ENCODE measurements at regions not wholly inside any gene's neighbourhood (a gene's known extent, or its start where the extent isn't known, plus 50 kb on each side); places are given as distances from the start of the nearest gene placed in this dataset.
A peak's percentile ranks its signal among the peaks of the same experiment; 100 is the strongest.

DNA sequence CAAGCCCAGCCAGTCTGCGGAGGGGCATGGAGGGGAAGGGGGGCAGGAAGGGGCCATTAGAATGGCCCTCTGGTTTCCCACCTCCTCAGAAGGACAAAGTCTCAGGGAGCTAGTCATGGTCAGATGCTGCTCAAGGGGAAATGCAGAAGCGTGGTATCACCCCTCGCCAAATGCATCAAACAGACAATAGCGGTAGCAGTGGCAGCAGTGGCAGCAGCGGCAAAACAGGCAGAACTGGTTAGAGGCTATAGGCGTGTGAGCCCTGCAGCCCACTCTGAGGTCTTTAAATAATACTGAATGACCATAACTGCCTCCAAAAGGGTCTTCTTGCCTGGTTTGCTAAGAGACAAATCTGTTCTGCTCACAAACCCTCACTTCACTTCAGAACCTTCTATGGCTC is 186.7 kb downstream of the TFAP2C start:
- H3K36me3 Mint-ChIP-seq = peaks cover 0 to 3% (median 2%) of the 10 kb centered on the region in 3 donors
- no peak for DNase-seq
- H3K9me3 ChIP-seq (ENCODE audit: low read length) = no peaks in the 10 kb centered on the region
- no peaks in the 10 kb centered on the region for H3K4me1 ChIP-seq (ENCODE audit: insufficient read depth, low read length)
- H3K27me3 Mint-ChIP-seq = peaks cover 0 to 3% of the 10 kb centered on the region in 2 donors
- H3K27ac ChIP-seq (ENCODE audit: low read depth, low read length) = no peak overlapping the region
- no peaks in the 10 kb centered on the region for H3K27me3 ChIP-seq (ENCODE audit: insufficient read depth, low read length, poor library complexity, severe bottlenecking)
- no peak overlapping the region for H3K4me3 Mint-ChIP-seq
- H3K4me1 Mint-ChIP-seq = no peaks in the 10 kb centered on the region
- H3K9me3 Mint-ChIP-seq = peaks cover 0 to 11% (median 5%) of the 10 kb centered on the region in 5 donors
- no peak overlapping the region for H3K27ac Mint-ChIP-seq
- no peaks in the 10 kb centered on the region for H3K36me3 ChIP-seq (ENCODE audit: insufficient read depth, low read length)
- ChIA-PET POLR2A (no interaction called here), CTCF (no interaction called here)
- H3K4me3 ChIP-seq (ENCODE audit: low read length) = no peak overlapping the region

DNA sequence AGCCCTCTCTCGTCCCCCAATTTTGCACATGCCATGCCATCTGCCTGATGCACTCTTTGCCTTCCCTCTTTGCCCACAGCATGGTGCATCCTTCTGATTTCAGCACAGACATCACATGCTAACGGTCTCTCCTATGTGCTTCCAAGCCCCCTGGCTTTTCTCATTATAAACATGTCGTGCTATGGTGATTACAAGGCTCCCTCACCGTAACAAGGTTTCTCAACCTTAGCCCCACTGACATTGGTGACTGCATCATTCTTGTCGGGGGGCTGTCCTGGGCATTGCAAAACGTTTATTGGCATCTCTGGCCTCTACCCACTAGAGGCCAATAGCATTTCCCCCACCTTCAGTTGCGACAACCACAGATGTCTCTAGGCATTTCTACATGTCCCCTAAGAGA is 187.2 kb downstream of the TFAP2C start:
- H3K27me3 Mint-ChIP-seq = peaks cover 0 to 3% of the 10 kb centered on the region in 2 donors
- H3K9me3 Mint-ChIP-seq = peaks cover 0 to 11% (median 6%) of the 10 kb centered on the region in 5 donors
- DNase-seq = no peak
- no peak overlapping the region for H3K4me3 Mint-ChIP-seq
- Histone ChIP-seq H3K4me3 (ENCODE audit: low read length) (no peak overlapping the region), H3K9me3 (ENCODE audit: low read length) (no peaks in the 10 kb centered on the region), H3K27me3 (ENCODE audit: insufficient read depth, low read length, poor library complexity, severe bottlenecking) (no peaks in the 10 kb centered on the region), H3K27ac (ENCODE audit: low read depth, low read length) (no peak overlapping the region), H3K4me1 (ENCODE audit: insufficient read depth, low read length) (no peaks in the 10 kb centered on the region), H3K36me3 (ENCODE audit: insufficient read depth, low read length) (no peaks in the 10 kb centered on the region)
- POLR2A ChIA-PET = no interaction called here
- CTCF ChIA-PET = no interaction called here
- H3K4me1 Mint-ChIP-seq = no peaks in the 10 kb centered on the region
- no peak overlapping the region for H3K27ac Mint-ChIP-seq
- peaks cover 0 to 3% (median 2%) of the 10 kb centered on the region in 3 donors for H3K36me3 Mint-ChIP-seq

DNA sequence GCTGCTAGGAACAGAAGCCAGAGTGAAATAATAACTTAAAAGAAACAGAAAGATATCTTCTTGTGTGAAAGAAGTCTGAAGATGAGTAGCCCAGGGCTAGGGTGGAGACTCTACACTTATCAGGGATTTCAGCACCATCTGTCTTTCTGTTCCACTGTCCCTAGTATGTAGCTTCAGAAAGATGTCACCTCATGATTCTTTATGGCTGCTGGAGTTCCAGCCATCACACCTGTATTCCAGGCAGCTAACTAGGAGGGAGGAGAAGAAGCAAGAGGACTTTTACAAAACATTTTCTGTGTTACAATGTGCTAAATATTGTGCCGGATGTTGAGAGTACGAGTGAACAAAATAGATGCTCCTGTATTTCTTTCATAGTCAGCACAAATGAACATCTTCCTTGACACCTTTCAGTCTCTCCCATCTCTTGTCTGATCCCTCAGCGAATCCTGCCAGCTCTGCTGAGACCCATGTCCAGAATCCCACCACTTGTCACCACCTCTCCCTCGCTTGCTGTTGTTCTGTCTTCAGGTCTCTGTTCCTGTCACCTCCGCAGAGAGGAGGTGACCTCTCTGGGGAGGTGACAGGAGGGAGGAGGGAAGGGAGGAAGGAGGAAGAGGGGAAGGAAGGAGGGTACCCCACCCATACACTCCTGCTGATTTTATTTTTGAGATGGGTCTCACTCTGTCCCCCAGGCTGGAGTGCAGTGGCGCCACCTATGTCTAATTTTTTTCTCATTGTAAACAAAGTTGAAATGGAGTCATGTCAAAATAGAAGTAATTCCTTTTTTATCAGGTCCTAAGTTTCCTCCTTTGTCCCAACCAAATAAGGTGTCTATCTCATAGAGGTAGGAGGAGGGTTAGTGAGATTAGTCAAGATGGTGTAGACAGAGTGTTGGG is 188.9 kb downstream of the TFAP2C start:
- no peaks in the 10 kb centered on the region for H3K27me3 ChIP-seq (ENCODE audit: insufficient read depth, low read length, poor library complexity, severe bottlenecking)
- Mint-ChIP-seq H3K4me1 (no peaks in the 10 kb centered on the region), H3K27me3 (peaks cover 0 to 3% of the 10 kb centered on the region in 2 donors), H3K36me3 (peaks cover 0 to 3% (median 2%) of the 10 kb centered on the region in 3 donors), H3K9me3 (peaks cover 0 to 11% (median 6%) of the 10 kb centered on the region in 5 donors), H3K4me3 (no peak overlapping the region), H3K27ac (no peak overlapping the region)
- no peaks in the 10 kb centered on the region for H3K4me1 ChIP-seq (ENCODE audit: insufficient read depth, low read length)
- no peak for DNase-seq
- CTCF ChIA-PET = no interaction called here
- no peak overlapping the region for H3K27ac ChIP-seq (ENCODE audit: low read depth, low read length)
- POLR2A ChIA-PET = no interaction called here
- no peaks in the 10 kb centered on the region for H3K36me3 ChIP-seq (ENCODE audit: insufficient read depth, low read length)
- no peak overlapping the region for H3K4me3 ChIP-seq (ENCODE audit: low read length)
- H3K9me3 ChIP-seq (ENCODE audit: low read length) = no peaks in the 10 kb centered on the region

DNA sequence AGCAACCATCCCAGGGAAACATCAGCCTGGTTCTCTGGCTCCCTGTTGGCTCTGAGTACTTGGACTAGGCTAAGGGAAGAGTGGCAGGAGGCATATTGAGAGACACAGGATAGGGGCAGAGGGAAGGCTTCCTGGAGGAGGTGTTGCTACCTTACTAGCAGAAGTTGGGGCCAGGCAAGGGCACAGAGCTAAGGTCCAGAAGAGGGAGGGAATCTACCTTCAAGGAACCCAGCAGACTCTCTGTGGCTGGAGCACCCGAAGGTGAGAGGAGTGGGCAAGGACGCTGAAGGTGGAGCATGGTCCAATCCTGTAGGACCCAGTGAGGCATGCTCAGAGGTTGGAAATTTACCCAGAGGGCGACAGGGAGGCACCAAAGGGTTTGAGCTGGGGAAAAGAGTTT is 191.9 kb downstream of the TFAP2C start:
- H3K9me3 ChIP-seq (ENCODE audit: low read length) = no peaks in the 10 kb centered on the region
- H3K27ac ChIP-seq (ENCODE audit: low read depth, low read length) = no peak overlapping the region
- ChIA-PET CTCF (no interaction called here), POLR2A (no interaction called here)
- no peaks in the 10 kb centered on the region for H3K4me1 Mint-ChIP-seq
- no peak overlapping the region for H3K4me3 ChIP-seq (ENCODE audit: low read length)
- no peak for DNase-seq
- no peak overlapping the region for H3K4me3 Mint-ChIP-seq
- no peaks in the 10 kb centered on the region for H3K4me1 ChIP-seq (ENCODE audit: insufficient read depth, low read length)
- peaks cover 0 to 2% of the 10 kb centered on the region in 2 donors for H3K27me3 Mint-ChIP-seq
- H3K27me3 ChIP-seq (ENCODE audit: insufficient read depth, low read length, poor library complexity, severe bottlenecking) = no peaks in the 10 kb centered on the region
- H3K27ac Mint-ChIP-seq = no peak overlapping the region
- H3K36me3 Mint-ChIP-seq = peaks cover 0 to 3% (median 2%) of the 10 kb centered on the region in 3 donors
- H3K36me3 ChIP-seq (ENCODE audit: insufficient read depth, low read length) = no peaks in the 10 kb centered on the region
- peaks cover 0 to 9% (median 7%) of the 10 kb centered on the region in 5 donors for H3K9me3 Mint-ChIP-seq

DNA sequence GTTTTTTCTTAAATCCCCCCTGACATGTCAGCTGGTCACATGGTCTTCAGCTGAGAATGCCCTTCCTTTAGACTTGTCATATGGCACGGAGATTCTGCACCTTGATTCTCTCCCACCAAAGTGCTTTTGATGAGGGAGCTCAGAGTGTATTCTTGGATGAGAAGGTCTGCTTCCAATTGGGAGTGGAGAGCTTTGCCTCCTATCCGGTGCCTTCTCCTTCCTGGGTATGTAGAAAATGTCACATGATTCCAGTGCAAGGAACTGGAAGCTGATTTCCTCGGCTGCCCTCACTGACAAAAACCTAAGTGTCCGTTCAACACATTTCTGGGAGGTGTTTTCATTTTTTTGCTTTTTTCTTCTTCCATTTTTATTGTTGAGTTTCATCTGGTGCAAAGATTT is 197.2 kb downstream of the TFAP2C start:
- H3K4me1 ChIP-seq (ENCODE audit: insufficient read depth, low read length) = no peaks in the 10 kb centered on the region
- no peak overlapping the region for H3K27ac ChIP-seq (ENCODE audit: low read depth, low read length)
- CTCF ChIA-PET = no interaction called here
- Mint-ChIP-seq H3K27ac (no peak overlapping the region), H3K36me3 (no peaks in the 10 kb centered on the region), H3K4me3 (no peak overlapping the region), H3K4me1 (no peaks in the 10 kb centered on the region), H3K9me3 (peaks cover 0 to 10% (median 4%) of the 10 kb centered on the region in 5 donors), H3K27me3 (peaks cover 8 to 10% of the 10 kb centered on the region in 2 donors)
- no peak overlapping the region for H3K4me3 ChIP-seq (ENCODE audit: low read length)
- DNase-seq = no peak
- no peaks in the 10 kb centered on the region for H3K36me3 ChIP-seq (ENCODE audit: insufficient read depth, low read length)
- no peaks in the 10 kb centered on the region for H3K27me3 ChIP-seq (ENCODE audit: insufficient read depth, low read length, poor library complexity, severe bottlenecking)
- H3K9me3 ChIP-seq (ENCODE audit: low read length) = no peaks in the 10 kb centered on the region
- POLR2A ChIA-PET = no interaction called here

DNA sequence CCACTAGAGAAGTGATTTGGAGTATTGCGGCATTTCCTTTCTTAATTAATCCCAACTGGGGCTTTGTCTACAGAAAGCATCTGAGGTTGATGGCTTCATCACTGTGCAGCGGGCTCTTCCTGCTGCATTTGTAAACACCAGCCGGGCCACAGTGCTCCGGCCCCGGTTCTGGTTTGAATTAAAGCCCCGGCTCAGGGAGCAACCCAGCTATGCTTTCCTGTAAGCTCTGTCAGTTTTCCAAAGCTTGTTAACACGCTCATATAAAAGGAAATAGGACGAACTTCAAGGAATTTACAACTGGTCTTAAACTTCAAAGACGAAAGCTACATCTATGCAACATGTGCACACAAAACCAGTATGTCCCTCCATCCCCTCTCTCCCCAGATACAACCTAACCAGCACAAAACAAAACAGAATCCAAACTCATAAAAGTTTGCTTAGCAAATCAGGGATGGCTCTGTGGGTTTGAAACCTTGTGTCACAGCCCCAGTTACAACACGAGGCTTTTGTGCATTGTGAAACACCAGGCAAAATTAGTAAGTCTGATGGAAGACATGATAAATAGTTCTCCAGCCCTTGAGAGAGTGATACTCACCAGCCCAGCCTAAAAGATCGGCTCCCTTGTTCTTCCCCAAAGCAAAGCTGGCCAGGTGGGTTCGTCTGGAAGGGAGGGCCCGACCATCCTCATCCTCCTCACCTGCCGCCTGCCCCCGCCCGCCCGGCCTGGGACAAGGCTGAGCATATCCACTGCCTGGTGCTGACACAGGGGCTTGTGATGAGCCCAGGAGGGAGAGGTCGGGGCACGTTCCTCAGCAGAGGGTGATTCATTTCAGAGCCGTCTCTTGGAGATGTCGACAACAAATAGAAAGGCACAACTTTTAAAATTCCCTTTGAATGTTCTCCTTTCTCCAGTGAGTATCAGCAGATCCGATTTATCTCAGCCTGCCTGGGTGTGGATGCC is 197.9 kb downstream of the TFAP2C start:
- DNase-seq = no peak
- CTCF ChIA-PET = no interaction called here
- H3K4me1 ChIP-seq (ENCODE audit: insufficient read depth, low read length) = no peaks in the 10 kb centered on the region
- Mint-ChIP-seq H3K36me3 (no peaks in the 10 kb centered on the region), H3K27me3 (peaks cover 8 to 10% of the 10 kb centered on the region in 2 donors), H3K4me1 (no peaks in the 10 kb centered on the region), H3K27ac (no peak overlapping the region), H3K9me3 (peaks cover 0 to 8% (median 4%) of the 10 kb centered on the region in 5 donors), H3K4me3 (no peak overlapping the region)
- H3K9me3 ChIP-seq (ENCODE audit: low read length) = no peaks in the 10 kb centered on the region
- H3K27ac ChIP-seq (ENCODE audit: low read depth, low read length) = no peak overlapping the region
- H3K27me3 ChIP-seq (ENCODE audit: insufficient read depth, low read length, poor library complexity, severe bottlenecking) = no peaks in the 10 kb centered on the region
- no peaks in the 10 kb centered on the region for H3K36me3 ChIP-seq (ENCODE audit: insufficient read depth, low read length)
- H3K4me3 ChIP-seq (ENCODE audit: low read length) = no peak overlapping the region
- POLR2A ChIA-PET = no interaction called here

DNA sequence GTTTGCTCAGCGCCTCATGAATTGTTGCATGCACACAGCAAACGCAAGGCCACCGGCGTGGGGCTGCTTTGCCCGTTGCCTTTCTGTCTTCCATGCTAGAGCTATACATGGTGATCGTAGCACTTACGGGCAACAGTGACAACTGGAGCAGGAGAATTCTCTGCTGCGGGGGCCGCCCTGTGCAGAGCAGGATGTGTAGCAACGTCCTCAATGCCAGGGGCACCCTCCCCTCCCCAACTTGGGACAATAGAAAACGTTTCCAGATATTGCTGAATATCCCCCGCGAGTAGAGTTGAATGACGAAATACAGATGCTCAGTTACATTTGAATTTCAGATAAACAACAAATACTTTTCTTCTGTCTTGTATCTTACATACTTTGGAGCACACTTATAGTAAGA is 198.7 kb downstream of the TFAP2C start:
- H3K27ac Mint-ChIP-seq = no peak overlapping the region
- no peak overlapping the region for H3K4me3 ChIP-seq (ENCODE audit: low read length)
- H3K27ac ChIP-seq (ENCODE audit: low read depth, low read length) = no peak overlapping the region
- CTCF ChIA-PET = no interaction called here
- H3K4me3 Mint-ChIP-seq = peak overlapping the region in 1 of 7 donors; percentile 18
- POLR2A ChIA-PET = no interaction called here
- H3K27me3 ChIP-seq (ENCODE audit: insufficient read depth, low read length, poor library complexity, severe bottlenecking) = no peaks in the 10 kb centered on the region
- H3K27me3 Mint-ChIP-seq = peaks cover 8 to 10% of the 10 kb centered on the region in 2 donors
- no peaks in the 10 kb centered on the region for H3K9me3 ChIP-seq (ENCODE audit: low read length)
- no peaks in the 10 kb centered on the region for H3K4me1 ChIP-seq (ENCODE audit: insufficient read depth, low read length)
- H3K36me3 Mint-ChIP-seq = no peaks in the 10 kb centered on the region
- H3K9me3 Mint-ChIP-seq = peaks cover 0 to 8% (median 4%) of the 10 kb centered on the region in 5 donors
- no peak for DNase-seq
- H3K4me1 Mint-ChIP-seq = no peaks in the 10 kb centered on the region
- H3K36me3 ChIP-seq (ENCODE audit: insufficient read depth, low read length) = no peaks in the 10 kb centered on the region

DNA sequence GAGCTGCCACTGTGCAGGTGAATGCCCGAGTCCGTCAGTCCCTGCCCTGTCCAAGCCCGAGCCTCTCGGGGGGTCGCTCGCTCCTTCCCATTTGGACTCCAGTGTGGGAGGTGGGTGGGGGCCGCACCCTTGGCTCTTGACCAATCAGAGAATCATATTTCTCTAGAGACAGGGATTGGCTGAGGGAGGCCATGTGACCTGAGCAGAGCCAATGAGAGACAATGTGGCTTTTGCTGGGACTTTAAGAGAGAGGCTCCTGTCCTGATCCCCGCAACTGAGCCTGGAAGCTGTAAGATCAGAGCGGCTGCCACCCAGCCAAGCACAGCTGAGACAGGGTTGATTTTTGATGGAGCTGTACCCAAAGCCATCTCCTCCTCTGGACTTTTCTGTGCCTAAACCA is 199.3 kb downstream of the TFAP2C start:
- no peaks in the 10 kb centered on the region for H3K4me1 ChIP-seq (ENCODE audit: insufficient read depth, low read length)
- H3K27ac Mint-ChIP-seq = no peak overlapping the region
- POLR2A ChIA-PET = no interaction called here
- no peak overlapping the region for H3K4me3 ChIP-seq (ENCODE audit: low read length)
- H3K9me3 Mint-ChIP-seq = peaks cover 0 to 9% (median 3%) of the 10 kb centered on the region in 5 donors
- H3K4me3 Mint-ChIP-seq = no peak overlapping the region
- H3K27ac ChIP-seq (ENCODE audit: low read depth, low read length) = no peak overlapping the region
- no peaks in the 10 kb centered on the region for H3K9me3 ChIP-seq (ENCODE audit: low read length)
- CTCF ChIA-PET = no interaction called here
- H3K27me3 ChIP-seq (ENCODE audit: insufficient read depth, low read length, poor library complexity, severe bottlenecking) = no peaks in the 10 kb centered on the region
- no peaks in the 10 kb centered on the region for H3K36me3 Mint-ChIP-seq
- H3K27me3 Mint-ChIP-seq = peaks cover 8 to 10% of the 10 kb centered on the region in 2 donors
- DNase-seq = no peak
- no peaks in the 10 kb centered on the region for H3K4me1 Mint-ChIP-seq
- H3K36me3 ChIP-seq (ENCODE audit: insufficient read depth, low read length) = no peaks in the 10 kb centered on the region

Data from CD8-positive, alpha-beta memory T cell (primary cell).